Trophoblast cell (in vitro differentiated cells and primary cell): ENCODE measurements at regions not wholly inside any gene's neighbourhood (a gene's known extent, or its start where the extent isn't known, plus 50 kb on each side); places are given as distances from the start of the nearest gene placed in this dataset.

Experiments used
- DNase-seq, 2 donors: peaks; one replicate each; pipeline ENCODE4 v3.0.0-alpha.2; 2016
- H2AFZ ChIP-seq: 2 replicates; pipeline ENCODE4 v1.6.1; 2013; ENCODE audit warnings: low read length, moderate library complexity, mild to moderate bottlenecking; ENCODE audit not compliant: insufficient read depth, poor library complexity
- H2AK5ac ChIP-seq: 2 replicates; pipeline ENCODE4 v1.6.1; 2013; ENCODE audit warnings: mild to moderate bottlenecking, low read length
- H2BK120ac ChIP-seq: 2 replicates; pipeline ENCODE4 v1.6.1; 2013; ENCODE audit warnings: low read length, mild to moderate bottlenecking, moderate library complexity; ENCODE audit not compliant: insufficient read depth, poor library complexity
- H2BK12ac ChIP-seq: 2 replicates; pipeline ENCODE4 v1.6.1; 2013; ENCODE audit warnings: mild to moderate bottlenecking, low read length, moderate library complexity
- H2BK5ac ChIP-seq: 2 replicates; pipeline ENCODE4 v1.6.1; 2013; ENCODE audit warnings: low read length, low read depth, moderate library complexity, mild to moderate bottlenecking; ENCODE audit not compliant: poor library complexity
- H3K14ac ChIP-seq: 2 replicates; pipeline ENCODE4 v1.6.1; 2013; ENCODE audit warnings: mild to moderate bottlenecking, low read length
- H3K18ac ChIP-seq: 2 replicates; pipeline ENCODE4 v1.6.1; 2013; ENCODE audit warnings: mild to moderate bottlenecking, low read length
- H3K23ac ChIP-seq: 2 replicates; pipeline ENCODE4 v1.6.1; 2013; ENCODE audit warnings: low read length
- H3K27ac ChIP-seq: 2 replicates; pipeline ENCODE4 v1.5.1; 2013; ENCODE audit warnings: low read depth, mild to moderate bottlenecking, inconsistent platforms, low read length, moderate library complexity
- H3K27me3 ChIP-seq: 2 replicates; pipeline ENCODE4 v1.6.1; 2013; ENCODE audit warnings: inconsistent platforms, mild to moderate bottlenecking, low read length, moderate library complexity; ENCODE audit not compliant: insufficient read depth
- H3K36me3 ChIP-seq, 2 experiments: 1 replicate in 1 of 2; 2 replicates in 1 of 2; pipeline ENCODE4 v1.6.1; 2013; ENCODE audit warnings: low read length in 2 of 2, mild to moderate bottlenecking in 2 of 2, moderate library complexity in 1 of 2; ENCODE audit not compliant: insufficient read depth in 2 of 2, control insufficient read depth in 1 of 2
- H3K4ac ChIP-seq: 2 replicates; pipeline ENCODE4 v1.6.1; 2013; ENCODE audit warnings: low read depth, mild to moderate bottlenecking, low read length, moderate library complexity
- H3K4me1 ChIP-seq, 2 experiments: 1 replicate in 1 of 2; 2 replicates in 1 of 2; pipeline ENCODE4 v1.6.1; 2013; ENCODE audit warnings: low read length in 2 of 2, mild to moderate bottlenecking in 2 of 2, moderate library complexity in 1 of 2; ENCODE audit not compliant: insufficient read depth in 2 of 2, control insufficient read depth in 1 of 2
- H3K4me2 ChIP-seq: 2 replicates; pipeline ENCODE4 v1.6.1; 2013; ENCODE audit warnings: inconsistent platforms, mild to moderate bottlenecking, low read length, moderate library complexity
- H3K4me3 ChIP-seq: 2 replicates; pipeline ENCODE4 v1.5.1; 2013; ENCODE audit warnings: mild to moderate bottlenecking, low read depth, low read length, inconsistent platforms
- H3K79me1 ChIP-seq: one replicate; pipeline ENCODE4 v1.6.1; 2013; ENCODE audit warnings: low read length
- H3K79me2 ChIP-seq: 2 replicates; pipeline ENCODE4 v1.6.1; 2013; ENCODE audit warnings: low read length, mild to moderate bottlenecking; ENCODE audit not compliant: control insufficient read depth, insufficient read depth, poor library complexity
- H3K9ac ChIP-seq: 2 replicates; pipeline ENCODE4 v1.6.1; 2013; ENCODE audit warnings: mild to moderate bottlenecking, low read length
- H3K9me3 ChIP-seq: 2 replicates; pipeline ENCODE4 v1.6.1; 2013; ENCODE audit warnings: low read depth, mild to moderate bottlenecking, control low read depth, inconsistent platforms, low read length; ENCODE audit not compliant: insufficient read depth
- H4K12ac ChIP-seq: 2 replicates; pipeline ENCODE4 v1.6.1; 2013; ENCODE audit warnings: low read depth, mild to moderate bottlenecking, low read length, moderate library complexity
- H4K8ac ChIP-seq: 2 replicates; pipeline ENCODE4 v1.6.1; 2013; ENCODE audit warnings: low read depth, mild to moderate bottlenecking, low read length, moderate library complexity
- H4K91ac ChIP-seq: one replicate; pipeline ENCODE4 v1.6.1; 2013; ENCODE audit warnings: low read depth, mild to moderate bottlenecking, low read length, moderate library complexity
- WGBS: extraction: QIAGEN DNeasy Blood & Tissue Kit; methylation state at CpG from one replicate; pipeline ENCODE4 v1.1.7; 2013; ENCODE audit warnings: missing lambda C conversion rate; ENCODE audit not compliant: insufficient read length, insufficient coverage; ENCODE audit errors: extremely low coverage; 5-methylcytosine and 5-hydroxymethylcytosine counted together

GRCh38 chr18:39299152-39299551 lies 1733.6 kb upstream of the CELF4 start:
- no peak overlapping the region for H3K18ac ChIP-seq

GRCh38 chr18:39297225-39297624 lies 1731.6 kb upstream of the CELF4 start:
- Histone ChIP-seq H4K12ac (no peak overlapping the region), H2BK120ac (no peak overlapping the region), H4K91ac (no peak overlapping the region), H3K9me3 (no peaks in the 10 kb centered on the region), H3K36me3 (no peaks in the 10 kb centered on the region), H3K4ac (no peak overlapping the region), H2AFZ (no peak overlapping the region), H3K79me2 (no peaks in the 10 kb centered on the region), H3K4me3 (no peak overlapping the region), H3K9ac (no peak overlapping the region), H2BK5ac (no peak overlapping the region), H3K14ac (no peak overlapping the region), H3K27ac (no peak overlapping the region), H4K8ac (no peak overlapping the region), H2AK5ac (no peak overlapping the region), H3K27me3 (no peaks in the 10 kb centered on the region), H3K79me1 (no peaks in the 10 kb centered on the region), H3K4me1 (peaks cover 0 to 4% of the 10 kb centered on the region in 2 experiments), H2BK12ac (no peak overlapping the region), H3K23ac (no peak overlapping the region), H3K4me2 (no peak overlapping the region), H3K18ac (no peak overlapping the region)
- WGBS, result no CpG with 5 or more reads among the region's 1 CpG
- DNase-seq, result no peak

More at GRCh38 chr18:39299152-39299551, 1733.6 kb upstream of the CELF4 start:
- DNase-seq, result no peak
- Histone ChIP-seq H3K36me3 (no peaks in the 10 kb centered on the region), H3K4me2 (no peak overlapping the region), H3K27ac (no peak overlapping the region), H3K4me1 (peaks cover 0 to 2% of the 10 kb centered on the region in 2 experiments), H2AK5ac (no peak overlapping the region), H3K79me1 (no peaks in the 10 kb centered on the region), H2AFZ (no peak overlapping the region), H3K4ac (no peak overlapping the region), H4K12ac (no peak overlapping the region), H3K14ac (no peak overlapping the region), H4K91ac (no peak overlapping the region), H3K27me3 (no peaks in the 10 kb centered on the region), H2BK120ac (no peak overlapping the region), H4K8ac (no peak overlapping the region), H2BK5ac (no peak overlapping the region), H3K4me3 (no peak overlapping the region), H3K23ac (no peak overlapping the region), H2BK12ac (peak overlapping the region; percentile 34), H3K9me3 (no peaks in the 10 kb centered on the region), H3K79me2 (no peaks in the 10 kb centered on the region), H3K9ac (no peak overlapping the region)
- no CpG with 5 or more reads among the region's 4 CpGs for WGBS

GRCh38 chr18:39296293-39296888 lies 1730.8 kb upstream of the CELF4 start:
- H3K4me2 ChIP-seq, result no peak overlapping the region
- WGBS, result no CpG with 5 or more reads among the region's 10 CpGs

GRCh38 chr18:39276764-39277163 lies 1711.2 kb upstream of the CELF4 start:
- no peak overlapping the region for H3K9ac ChIP-seq
- no peaks in the 10 kb centered on the region for H3K4me1 ChIP-seq
- H4K12ac ChIP-seq, result no peak overlapping the region
- H2AFZ ChIP-seq, result no peak overlapping the region
- H3K14ac ChIP-seq, result no peak overlapping the region
- H4K8ac ChIP-seq, result no peak overlapping the region
- H3K27ac ChIP-seq, result no peak overlapping the region
- no peaks in the 10 kb centered on the region for H3K27me3 ChIP-seq
- no peak overlapping the region for H2BK5ac ChIP-seq
- no peak overlapping the region for H2AK5ac ChIP-seq
- no peaks in the 10 kb centered on the region for H3K79me1 ChIP-seq
- no peak overlapping the region for H3K18ac ChIP-seq
- H2BK12ac ChIP-seq, result no peak overlapping the region
- no peak overlapping the region for H3K4ac ChIP-seq
- no peak for DNase-seq
- H4K91ac ChIP-seq, result no peak overlapping the region
- no peaks in the 10 kb centered on the region for H3K79me2 ChIP-seq
- H3K36me3 ChIP-seq, result no peaks in the 10 kb centered on the region
- no peaks in the 10 kb centered on the region for H3K9me3 ChIP-seq
- H3K4me3 ChIP-seq, result no peak overlapping the region
- no peak overlapping the region for H3K23ac ChIP-seq
- H3K4me2 ChIP-seq, result no peak overlapping the region
- H2BK120ac ChIP-seq, result no peak overlapping the region

More at GRCh38 chr18:39296293-39296888, 1730.8 kb upstream of the CELF4 start:
- Histone ChIP-seq H3K4me3 (no peak overlapping the region), H3K79me2 (no peaks in the 10 kb centered on the region), H3K14ac (no peak overlapping the region), H2BK120ac (no peak overlapping the region), H3K4me1 (peaks cover 0 to 4% of the 10 kb centered on the region in 2 experiments), H3K9ac (no peak overlapping the region), H2AK5ac (no peak overlapping the region), H3K79me1 (no peaks in the 10 kb centered on the region), H2BK5ac (no peak overlapping the region), H3K18ac (no peak overlapping the region), H3K36me3 (no peaks in the 10 kb centered on the region), H4K12ac (no peak overlapping the region), H3K23ac (no peak overlapping the region), H4K8ac (no peak overlapping the region), H3K27me3 (no peaks in the 10 kb centered on the region), H2AFZ (no peak overlapping the region), H3K27ac (no peak overlapping the region), H4K91ac (no peak overlapping the region), H3K4ac (no peak overlapping the region), H3K9me3 (no peaks in the 10 kb centered on the region), H2BK12ac (no peak overlapping the region)
- no peak for DNase-seq
